GM12878 (cell line): ENCODE measurements at regions not wholly inside any gene's neighbourhood (a gene's known extent, or its start where the extent isn't known, plus 50 kb on each side); places are given as distances from the start of the nearest gene placed in this dataset.

Experiments
- ETV6 ChIP-seq, 2 experiments: fragments of 450-650 bp in 1 of 2; IDR thresholded peaks in 1 of 2; conservative IDR thresholded peaks in 1 of 2; 2 replicates each; pipeline ENCODE4 v1.6.1; 2014; ENCODE audit warnings: antibody characterized with exemption in 1 of 2, borderline replicate concordance in 1 of 2, low read depth in 1 of 2, mild to moderate bottlenecking in 1 of 2, moderate library complexity in 1 of 2
- EZH2 ChIP-seq: IDR thresholded peaks from 2 replicates; pipeline ENCODE4 v1.6.1; 2012; ENCODE audit warnings: low read depth, mild to moderate bottlenecking, control low read depth, inconsistent platforms, low read length, borderline replicate concordance; ENCODE audit not compliant: control insufficient read depth
- TF ChIP-seq, protein P1 (sequence below): IDR thresholded peaks from 2 replicates; pipeline ENCODE4 v1.6.1; 2012; ENCODE audit warnings: low read length, inconsistent platforms

DNA sequence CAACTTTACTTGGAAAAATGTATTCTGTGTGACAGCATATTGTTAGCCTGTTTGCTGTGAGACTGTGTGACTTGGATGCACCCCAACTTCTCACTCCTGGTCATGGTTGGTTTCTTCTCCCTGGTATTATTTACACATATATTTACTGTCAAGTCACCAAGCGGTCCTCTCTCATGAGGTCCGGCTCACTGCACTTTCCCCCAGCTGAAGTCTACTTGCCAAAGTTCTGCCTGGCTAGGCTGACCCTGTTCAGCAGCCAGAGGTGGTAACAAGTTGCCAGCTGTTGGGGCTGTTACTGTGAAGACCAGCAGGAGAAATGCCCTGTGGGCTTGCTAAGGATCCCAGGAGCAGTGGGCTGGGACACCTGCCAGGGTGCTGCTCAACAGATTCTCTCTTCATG lies 337.5 kb downstream of the MFSD1 start:
- TF ChIP-seq ETV6 (conservative IDR thresholded peaks at IDR 0.05 in 1 of 2, IDR thresholded peaks at IDR 0.05 in 1 of 2; ENCODE audit: borderline replicate concordance in 1 of 2, low read depth in 1 of 2) (no peak), EZH2 (no peak)
- TF ChIP-seq, protein P1, sequence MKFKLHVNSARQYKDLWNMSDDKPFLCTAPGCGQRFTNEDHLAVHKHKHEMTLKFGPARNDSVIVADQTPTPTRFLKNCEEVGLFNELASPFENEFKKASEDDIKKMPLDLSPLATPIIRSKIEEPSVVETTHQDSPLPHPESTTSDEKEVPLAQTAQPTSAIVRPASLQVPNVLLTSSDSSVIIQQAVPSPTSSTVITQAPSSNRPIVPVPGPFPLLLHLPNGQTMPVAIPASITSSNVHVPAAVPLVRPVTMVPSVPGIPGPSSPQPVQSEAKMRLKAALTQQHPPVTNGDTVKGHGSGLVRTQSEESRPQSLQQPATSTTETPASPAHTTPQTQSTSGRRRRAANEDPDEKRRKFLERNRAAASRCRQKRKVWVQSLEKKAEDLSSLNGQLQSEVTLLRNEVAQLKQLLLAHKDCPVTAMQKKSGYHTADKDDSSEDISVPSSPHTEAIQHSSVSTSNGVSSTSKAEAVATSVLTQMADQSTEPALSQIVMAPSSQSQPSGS, result no peak
